Hepatocyte (in vitro differentiated cells): ENCODE measurements at regions not wholly inside any gene's neighbourhood (a gene's known extent, or its start where the extent isn't known, plus 50 kb on each side); places are given as distances from the start of the nearest gene placed in this dataset.

Experiments used
- DNase-seq: peaks from one replicate; pipeline ENCODE4 v3.0.0-alpha.2; 2016; ENCODE audit warnings: low spot score
- H2AFZ ChIP-seq: fragments of 200-600 bp; sonication (generic); 2 replicates; pipeline ENCODE4 v1.6.0; 2016; ENCODE audit warnings: antibody characterized with exemption, mild to moderate bottlenecking
- H3K27ac ChIP-seq: fragments of 200-600 bp; sonication (generic); 2 replicates; pipeline ENCODE4 v1.5.1; 2016; ENCODE audit warnings: mild to moderate bottlenecking
- H3K27me3 ChIP-seq: fragments of 200-600 bp; sonication (generic); 2 replicates; pipeline ENCODE4 v1.6.1; 2016
- H3K36me3 ChIP-seq: fragments of 200-600 bp; sonication (generic); replicated peaks from 2 replicates; pipeline ENCODE4 v1.5.1; 2016; ENCODE audit warnings: low read depth; ENCODE audit not compliant: insufficient read depth
- H3K4me1 ChIP-seq: fragments of 200-600 bp; sonication (generic); 2 replicates; pipeline ENCODE4 v1.5.1; 2016; ENCODE audit warnings: mild to moderate bottlenecking, moderate library complexity; ENCODE audit not compliant: insufficient read depth
- H3K4me2 ChIP-seq: fragments of 200-600 bp; sonication (generic); 2 replicates; pipeline ENCODE4 v1.6.0; 2016
- H3K4me3 ChIP-seq: fragments of 200-600 bp; sonication (generic); 2 replicates; pipeline ENCODE4 v1.5.1; 2016; ENCODE audit warnings: mild to moderate bottlenecking
- H3K79me2 ChIP-seq: fragments of 200-600 bp; sonication (generic); 2 replicates; pipeline ENCODE4 v1.6.0; 2017; ENCODE audit warnings: mild to moderate bottlenecking
- H3K9me2 ChIP-seq: fragments of 200-600 bp; sonication (generic); replicated peaks from 2 replicates; pipeline ENCODE4 v1.6.0; 2017; ENCODE audit warnings: mild to moderate bottlenecking; ENCODE audit not compliant: insufficient read depth
- H3K9me3 ChIP-seq: fragments of 200-600 bp; sonication (generic); 2 replicates; pipeline ENCODE4 v1.5.1; 2016; ENCODE audit warnings: low read depth, mild to moderate bottlenecking
- H4K20me1 ChIP-seq: fragments of 200-600 bp; sonication (generic); 2 replicates; pipeline ENCODE4 v1.6.0; 2016; ENCODE audit warnings: mild to moderate bottlenecking; ENCODE audit not compliant: insufficient read depth, poor library complexity, severe bottlenecking
- CTCF ChIP-seq: fragments of 200-600 bp; sonication (generic); IDR thresholded peaks from 2 replicates; pipeline ENCODE4 v1.5.1; 2016; ENCODE audit warnings: antibody characterized with exemption, mild to moderate bottlenecking; ENCODE audit not compliant: poor library complexity
- EZH2 ChIP-seq: fragments of 200-600 bp; sonication (generic); IDR thresholded peaks from 2 replicates; pipeline ENCODE4 v1.6.1; 2016; ENCODE audit warnings: antibody characterized with exemption, mild to moderate bottlenecking, borderline replicate concordance
- EZH2phosphoT487 ChIP-seq: fragments of 200-600 bp; sonication (generic); IDR thresholded peaks from one replicate; pipeline ENCODE4 v1.6.1; 2018; ENCODE audit warnings: antibody characterized with exemption, mild to moderate bottlenecking, low read depth, moderate library complexity; ENCODE audit not compliant: unreplicated experiment, severe bottlenecking
- WGBS: methylation state at CpG from one replicate; pipeline ENCODE4 v1.1.6; 2016; ENCODE audit warnings: low lambda C conversion rate; ENCODE audit errors: missing lambda C conversion rate; 5-methylcytosine and 5-hydroxymethylcytosine counted together

- H3K4me2 ChIP-seq = no peak overlapping the region
- H3K27ac ChIP-seq = no peak overlapping the region
- no peaks in the 10 kb centered on the region for H3K27me3 ChIP-seq
- 76% methylated on average over 4 of the region's 4 CpGs for WGBS
- H4K20me1 ChIP-seq = no peaks in the 10 kb centered on the region
- H3K4me3 ChIP-seq = no peak overlapping the region
- DNase-seq = no peak
- no peaks in the 10 kb centered on the region for H3K9me2 ChIP-seq
- no peaks in the 10 kb centered on the region for H3K4me1 ChIP-seq
- H3K79me2 ChIP-seq = no peaks in the 10 kb centered on the region
- no peak overlapping the region for H2AFZ ChIP-seq
- no peaks in the 10 kb centered on the region for H3K9me3 ChIP-seq
- no peaks in the 10 kb centered on the region for H3K36me3 ChIP-seq
- TF ChIP-seq EZH2phosphoT487 = no peak
- no peak for TF ChIP-seq EZH2
- no peak for TF ChIP-seq CTCF
Measured at GRCh38 chrX:7201496-7201895, 53.5 kb upstream of the PUDP start.

GRCh38 chrX:7198499-7198898 lies 50.5 kb upstream of the PUDP start:
- no peak overlapping the region for H3K27ac ChIP-seq
- no peaks in the 10 kb centered on the region for H3K79me2 ChIP-seq
- H3K4me3 ChIP-seq = no peak overlapping the region
- H2AFZ ChIP-seq = no peak overlapping the region
- no peaks in the 10 kb centered on the region for H3K9me2 ChIP-seq
- DNase-seq = no peak
- TF ChIP-seq CTCF (no peak), EZH2phosphoT487 (no peak), EZH2 (no peak)
- no peak overlapping the region for H3K4me2 ChIP-seq
- no peaks in the 10 kb centered on the region for H3K36me3 ChIP-seq
- H4K20me1 ChIP-seq = no peaks in the 10 kb centered on the region
- no peaks in the 10 kb centered on the region for H3K27me3 ChIP-seq
- H3K9me3 ChIP-seq = no peaks in the 10 kb centered on the region
- 59% methylated on average over 5 of the region's 5 CpGs for WGBS
- no peaks in the 10 kb centered on the region for H3K4me1 ChIP-seq
